Fibroblast of the conjunctiva (primary cell): ENCODE measurements at regions not wholly inside any gene's neighbourhood (a gene's known extent, or its start where the extent isn't known, plus 50 kb on each side); places are given as distances from the start of the nearest gene placed in this dataset.
"Not testable (repeated sequence)": the region's sequence is repeated elsewhere in the genome, so short reads cannot be mapped to it uniquely, and the experiment has no call there.

Experiments used
- DNase-seq: peaks from one replicate; pipeline ENCODE4 v3.0.0-alpha.2; 2010; ENCODE audit warnings: low read depth

GRCh38 chr4:29708473-29708872 lies 1011.7 kb upstream of the PCDH7 start:
- DNase-seq, result no peak

GRCh38 chr4:29710519-29710918 lies 1009.6 kb upstream of the PCDH7 start:
- no peak for DNase-seq

GRCh38 chr4:29711226-29711625 lies 1008.9 kb upstream of the PCDH7 start:
- DNase-seq, result no peak

- no peak for DNase-seq
These were observed 1002.7 kb upstream of the PCDH7 start for GRCh38 chr4:29717287-29718057.

GRCh38 chr4:29718136-29718535 lies 1002.0 kb upstream of the PCDH7 start:
- DNase-seq, result no peak

GRCh38 chr4:29722253-29722652 lies 997.9 kb upstream of the PCDH7 start:
- no peak for DNase-seq

GRCh38 chr4:29726938-29727337 lies 993.2 kb upstream of the PCDH7 start:
- no peak for DNase-seq

GRCh38 chr4:29734343-29735213 lies 985.6 kb upstream of the PCDH7 start:
- DNase-seq, result no peak

- no peak for DNase-seq
These were observed 963.2 kb upstream of the PCDH7 start for GRCh38 chr4:29756966-29757365.

GRCh38 chr4:29762151-29762550 lies 958.0 kb upstream of the PCDH7 start:
- no peak for DNase-seq

GRCh38 chr4:29770627-29771026 lies 949.5 kb upstream of the PCDH7 start:
- no peak for DNase-seq

- not testable (repeated sequence) for DNase-seq
These were observed 932.0 kb upstream of the PCDH7 start for GRCh38 chr4:29788123-29788522.

GRCh38 chr4:29805245-29805644 lies 914.9 kb upstream of the PCDH7 start:
- DNase-seq, result no peak

GRCh38 chr4:29805916-29806480 lies 914.2 kb upstream of the PCDH7 start:
- DNase-seq, result no peak

GRCh38 chr4:29817961-29818360 lies 902.2 kb upstream of the PCDH7 start:
- DNase-seq, result no peak

- no peak for DNase-seq
These were observed 891.1 kb upstream of the PCDH7 start for GRCh38 chr4:29829067-29829466.

GRCh38 chr4:29852537-29852936 lies 867.6 kb upstream of the PCDH7 start:
- no peak for DNase-seq

GRCh38 chr4:29853833-29854232 lies 866.3 kb upstream of the PCDH7 start:
- DNase-seq, result no peak

- DNase-seq, result no peak
These were observed 858.9 kb upstream of the PCDH7 start for GRCh38 chr4:29861307-29861706.

- DNase-seq, result no peak
These were observed 852.8 kb upstream of the PCDH7 start for GRCh38 chr4:29867412-29867811.

GRCh38 chr4:29900336-29900735 lies 819.8 kb upstream of the PCDH7 start:
- no peak for DNase-seq

- no peak for DNase-seq
These were observed 811.9 kb upstream of the PCDH7 start for GRCh38 chr4:29908276-29908675.

- no peak for DNase-seq
These were observed 792.3 kb upstream of the PCDH7 start for GRCh38 chr4:29927895-29928294.
